HUES64 (cell line): ENCODE measurements at regions not wholly inside any gene's neighbourhood (a gene's known extent, or its start where the extent isn't known, plus 50 kb on each side); places are given as distances from the start of the nearest gene placed in this dataset.

Source experiments
- H3K27ac ChIP-seq: 2 replicates; pipeline ENCODE4 v1.7.0; 2013; ENCODE audit warnings: low read depth, low read length, inconsistent platforms
- H3K27me3 ChIP-seq: 2 replicates; pipeline ENCODE4 v1.6.1; 2013; ENCODE audit warnings: mild to moderate bottlenecking, low read length; ENCODE audit not compliant: insufficient read depth
- H3K36me3 ChIP-seq: 2 replicates; pipeline ENCODE4 v1.6.1; 2013; ENCODE audit warnings: mild to moderate bottlenecking, low read length; ENCODE audit not compliant: insufficient read depth
- H3K4me1 ChIP-seq: 2 replicates; pipeline ENCODE4 v1.6.1; 2013; ENCODE audit warnings: mild to moderate bottlenecking, low read length, moderate library complexity; ENCODE audit not compliant: insufficient read depth
- H3K4me3 ChIP-seq: 2 replicates; pipeline ENCODE4 v1.5.1; 2013; ENCODE audit warnings: mild to moderate bottlenecking, low read length, moderate library complexity
- H3K9ac ChIP-seq: 2 replicates; pipeline ENCODE4 v1.6.1; 2013; ENCODE audit warnings: mild to moderate bottlenecking, low read depth, low read length
- H3K9me3 ChIP-seq: 2 replicates; pipeline ENCODE4 v1.6.1; 2013; ENCODE audit warnings: low read depth, low read length; ENCODE audit not compliant: insufficient read depth
- WGBS: fragments of 150-250, 120-280 bp; methylation state at CpG from one replicate; pipeline ENCODE4 v1.1.7; 2013; ENCODE audit warnings: missing lambda C conversion rate; 5-methylcytosine and 5-hydroxymethylcytosine counted together

DNA sequence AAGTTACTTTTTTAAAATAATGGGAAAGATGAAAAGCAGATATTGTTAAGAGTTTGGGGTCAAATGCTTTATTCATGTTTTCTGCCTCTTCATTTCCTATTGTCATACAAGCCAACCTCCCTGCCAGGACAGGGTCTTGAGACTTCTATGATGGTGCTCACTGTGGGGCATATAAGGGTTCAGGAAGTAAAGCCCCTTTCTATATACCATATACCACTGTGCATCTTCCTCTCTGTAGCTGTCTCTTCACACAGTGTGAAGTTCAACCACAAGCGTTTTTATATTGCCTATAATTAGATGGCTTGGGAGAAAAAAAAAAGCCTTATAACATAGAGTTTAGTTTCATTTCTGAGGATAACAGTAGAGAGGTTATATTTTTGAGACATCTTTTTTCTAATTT, 389.8 kb upstream of the SORCS1 start:
- no peak overlapping the region for H3K27ac ChIP-seq
- no CpG with 5 or more reads among the region's 1 CpG for WGBS

DNA sequence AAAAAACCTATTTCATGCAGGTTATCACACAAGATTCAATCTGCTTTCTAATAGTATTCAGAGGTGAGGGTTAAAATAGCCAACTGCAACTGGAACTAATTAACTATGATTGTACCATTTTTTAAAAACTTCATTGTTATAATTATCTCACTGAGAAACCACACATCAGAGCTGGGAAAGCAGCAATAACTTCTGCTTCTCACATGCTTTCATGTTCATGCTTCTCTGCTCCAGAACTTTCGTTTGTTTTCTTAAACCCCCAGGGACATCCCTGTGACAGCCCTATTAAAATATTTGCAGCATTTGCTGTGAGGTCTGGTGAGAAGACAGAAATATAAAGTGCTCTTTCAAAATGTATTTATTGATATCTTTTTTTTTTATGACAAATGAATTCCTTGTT, 389.0 kb upstream of the SORCS1 start:
- no peaks in the 10 kb centered on the region for H3K9me3 ChIP-seq
- 80% methylated on average over 1 of the region's 1 CpG for WGBS
- H3K4me3 ChIP-seq = no peak overlapping the region
- H3K27ac ChIP-seq = no peak overlapping the region
- H3K27me3 ChIP-seq = no peaks in the 10 kb centered on the region
- H3K36me3 ChIP-seq = no peaks in the 10 kb centered on the region
- H3K4me1 ChIP-seq = no peaks in the 10 kb centered on the region
- H3K9ac ChIP-seq = no peak overlapping the region

More for the DNA sequence above, 389.8 kb upstream of the SORCS1 start:
- no peaks in the 10 kb centered on the region for H3K27me3 ChIP-seq
- no peaks in the 10 kb centered on the region for H3K36me3 ChIP-seq
- H3K9me3 ChIP-seq = no peaks in the 10 kb centered on the region
- H3K4me3 ChIP-seq = no peak overlapping the region
- H3K9ac ChIP-seq = no peak overlapping the region
- H3K4me1 ChIP-seq = no peaks in the 10 kb centered on the region

DNA sequence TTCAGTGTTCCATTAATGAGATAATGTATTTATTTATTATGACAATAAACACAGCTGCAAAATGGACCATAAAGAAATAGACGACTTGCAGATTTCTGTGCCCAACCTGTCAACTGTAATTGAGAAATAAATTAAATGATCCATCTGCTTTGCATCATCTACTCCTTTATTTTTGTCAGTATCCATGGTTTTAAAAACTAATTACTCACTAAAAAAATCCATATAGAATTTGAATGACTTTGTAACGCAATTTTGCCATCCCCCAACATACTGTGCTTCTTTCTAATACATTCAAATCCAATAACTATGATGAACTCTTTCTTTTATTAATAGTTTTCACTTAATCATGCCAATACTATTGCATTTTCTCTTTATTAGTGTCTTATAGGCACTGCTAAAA, 388.5 kb upstream of the SORCS1 start:
- 91% methylated on average over 2 of the region's 2 CpGs for WGBS
- no peaks in the 10 kb centered on the region for H3K9me3 ChIP-seq
- peaks cover 4% of the 10 kb centered on the region for H3K4me1 ChIP-seq
- H3K36me3 ChIP-seq = no peaks in the 10 kb centered on the region
- H3K4me3 ChIP-seq = no peak overlapping the region
- H3K9ac ChIP-seq = no peak overlapping the region
- no peak overlapping the region for H3K27ac ChIP-seq
- no peaks in the 10 kb centered on the region for H3K27me3 ChIP-seq

DNA sequence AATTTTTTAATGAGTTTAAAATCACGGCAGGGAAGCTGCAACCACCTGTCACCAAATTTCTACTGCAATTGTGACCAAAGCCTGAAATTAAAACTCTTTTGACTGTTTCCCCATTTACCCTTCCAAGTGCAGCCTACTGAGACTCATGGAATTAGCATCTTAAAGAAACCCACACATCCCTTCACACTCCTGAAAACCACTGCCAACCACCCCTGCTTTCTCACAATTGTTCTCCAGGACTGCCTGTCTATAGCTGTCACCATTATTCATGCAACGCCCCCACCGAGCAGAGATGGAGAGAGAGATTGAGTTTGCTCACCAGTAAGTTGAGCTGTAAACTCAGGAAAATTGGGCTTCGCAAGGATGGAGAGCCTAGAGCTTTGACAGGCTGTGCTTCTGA, 383.8 kb upstream of the SORCS1 start:
- Histone ChIP-seq H3K9ac (no peak overlapping the region), H3K4me3 (no peak overlapping the region), H3K36me3 (no peaks in the 10 kb centered on the region), H3K27me3 (no peaks in the 10 kb centered on the region), H3K9me3 (no peaks in the 10 kb centered on the region), H3K27ac (no peak overlapping the region; the same call in 1 of the 2 replicates), H3K4me1 (peaks cover 21% of the 10 kb centered on the region)
- 29% methylated on average over 4 of the region's 4 CpGs for WGBS

DNA sequence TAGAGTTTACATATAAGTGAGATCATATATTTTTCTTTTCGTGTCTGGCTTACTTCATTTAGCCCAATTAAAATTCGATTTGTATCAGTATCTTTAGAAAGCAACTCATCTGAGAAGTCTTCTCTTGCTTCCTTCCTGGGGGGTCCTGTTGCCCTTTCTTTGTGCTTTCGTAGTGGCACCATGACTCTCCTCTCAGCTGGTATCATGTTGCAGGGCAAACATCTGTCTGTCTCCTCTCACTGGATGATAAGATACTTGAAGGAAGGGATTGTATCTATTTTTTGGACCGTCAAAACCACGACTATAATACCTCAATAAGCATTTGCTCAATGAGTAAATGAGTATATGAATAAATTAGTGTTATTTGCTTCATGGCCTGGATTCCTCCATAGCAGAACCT, 382.5 kb upstream of the SORCS1 start:
- H3K4me1 ChIP-seq = peaks cover 30% of the 10 kb centered on the region
- H3K4me3 ChIP-seq = no peak overlapping the region
- H3K36me3 ChIP-seq = no peaks in the 10 kb centered on the region
- H3K27ac ChIP-seq = no peak overlapping the region
- no peaks in the 10 kb centered on the region for H3K9me3 ChIP-seq
- no peak overlapping the region for H3K9ac ChIP-seq
- WGBS = 84% methylated on average over 5 of the region's 5 CpGs
- no peaks in the 10 kb centered on the region for H3K27me3 ChIP-seq

DNA sequence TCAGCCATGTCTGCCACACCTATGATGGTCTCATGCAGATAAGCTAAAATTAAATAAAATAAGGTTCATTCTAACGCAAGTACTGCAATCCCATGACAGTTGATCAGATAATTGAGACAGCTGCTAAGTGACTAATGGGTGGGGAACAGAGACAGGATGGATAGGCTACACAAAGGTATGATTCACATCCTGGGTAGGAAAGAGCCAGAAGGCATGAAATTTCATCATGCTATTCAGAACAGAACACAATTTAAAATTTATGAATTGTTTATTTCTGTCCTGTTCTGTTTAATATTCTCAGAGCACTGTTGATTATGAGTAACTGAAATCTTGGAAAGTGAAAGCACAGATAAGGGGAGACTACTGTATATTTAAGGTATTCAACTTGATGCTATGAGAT, 381.8 kb upstream of the SORCS1 start:
- H3K4me1 ChIP-seq = peaks cover 30% of the 10 kb centered on the region
- no peaks in the 10 kb centered on the region for H3K27me3 ChIP-seq
- H3K27ac ChIP-seq = no peak overlapping the region
- H3K9ac ChIP-seq = no peak overlapping the region
- H3K36me3 ChIP-seq = no peaks in the 10 kb centered on the region
- 100% methylated on average over 1 of the region's 1 CpG for WGBS
- H3K4me3 ChIP-seq = no peak overlapping the region
- H3K9me3 ChIP-seq = no peaks in the 10 kb centered on the region

DNA sequence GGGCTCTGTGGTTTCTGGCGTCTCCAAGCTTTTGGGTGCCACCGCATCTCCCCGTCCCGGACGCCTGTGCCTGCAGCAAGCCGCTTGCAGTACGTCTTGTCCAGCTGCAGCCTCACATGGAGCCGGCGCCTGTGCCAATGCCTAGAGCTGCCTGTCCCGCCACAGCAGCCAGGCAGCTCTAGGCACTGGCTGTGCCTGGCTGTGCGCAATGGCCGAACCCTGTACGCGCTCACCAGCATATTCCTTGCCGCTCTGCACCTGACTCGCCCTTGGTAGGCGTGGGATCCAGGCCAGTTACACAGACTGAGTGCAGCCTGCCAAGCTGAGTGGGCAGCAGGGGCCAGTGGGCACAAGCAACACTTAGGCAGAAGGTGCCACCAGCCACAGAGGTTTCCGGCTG, 381.2 kb upstream of the SORCS1 start:
- Histone ChIP-seq H3K4me3 (no peak overlapping the region), H3K36me3 (no peaks in the 10 kb centered on the region), H3K27ac (no peak overlapping the region), H3K4me1 (peaks cover 30% of the 10 kb centered on the region), H3K9ac (no peak overlapping the region), H3K27me3 (no peaks in the 10 kb centered on the region), H3K9me3 (no peaks in the 10 kb centered on the region)
- WGBS = 97% methylated on average over 18 of the region's 18 CpGs

DNA sequence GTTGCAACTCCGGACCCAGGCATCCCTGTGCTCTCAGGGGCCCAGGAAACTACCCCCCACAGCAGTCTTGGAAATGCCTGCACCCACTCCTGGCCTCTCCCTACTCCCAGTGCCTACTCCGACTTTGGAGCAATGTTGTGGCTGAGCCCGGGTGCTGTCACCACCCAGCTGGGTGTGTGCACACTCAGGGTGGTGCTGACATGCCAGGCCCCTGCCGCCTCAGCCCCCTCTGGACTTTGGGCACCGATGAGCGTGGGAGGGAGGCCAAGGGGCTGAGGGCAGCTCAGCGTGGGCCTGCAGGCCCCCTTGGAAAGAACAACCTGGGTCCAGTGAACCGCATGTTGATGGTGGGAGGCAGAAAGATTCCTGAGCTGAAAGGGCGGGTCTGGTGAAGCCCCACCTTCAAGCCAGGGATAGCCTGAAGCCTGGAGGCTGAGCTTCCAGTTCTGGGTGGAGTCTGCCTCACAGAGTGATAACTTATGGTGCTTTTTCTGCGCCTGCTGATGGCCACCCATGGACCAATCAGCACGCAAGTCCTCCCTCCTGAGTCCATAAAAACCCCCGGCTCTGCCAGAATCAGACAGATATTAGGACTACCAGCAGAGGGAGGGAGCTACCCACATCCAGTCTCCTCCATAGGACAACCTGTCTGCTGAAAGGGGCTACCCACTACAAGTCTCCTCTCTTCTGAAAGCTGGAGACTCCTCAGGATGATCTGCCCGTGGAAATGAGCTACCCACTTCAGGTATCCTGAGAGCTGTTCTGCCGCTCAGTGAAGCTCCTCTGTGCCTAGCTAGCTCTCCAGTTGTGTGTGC, 380.4 kb upstream of the SORCS1 start:
- Histone ChIP-seq H3K27ac (no peak overlapping the region), H3K9me3 (no peaks in the 10 kb centered on the region), H3K4me3 (no peak overlapping the region), H3K4me1 (peaks cover 30% of the 10 kb centered on the region), H3K27me3 (no peaks in the 10 kb centered on the region), H3K36me3 (no peaks in the 10 kb centered on the region), H3K9ac (no peak overlapping the region)
- WGBS = 94% methylated on average over 14 of the region's 14 CpGs

DNA sequence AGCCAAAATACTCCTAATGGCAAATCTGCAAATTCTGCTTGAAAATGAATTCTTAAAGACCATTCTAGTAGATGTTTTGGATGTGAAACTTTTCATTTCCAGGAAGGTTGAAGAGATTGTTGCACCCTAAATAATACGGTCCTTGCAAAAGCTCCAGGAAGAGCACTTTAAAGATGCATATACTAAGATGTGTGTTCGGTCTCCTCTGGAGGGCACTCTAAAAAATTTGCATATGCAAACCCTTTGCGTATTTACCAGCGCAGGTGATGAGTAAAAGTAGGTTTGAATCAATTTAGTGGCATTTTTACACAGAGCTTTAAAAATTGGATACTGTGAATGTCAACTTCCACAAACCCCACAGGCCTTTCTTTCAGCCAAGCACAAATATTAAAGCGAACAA, 378.1 kb upstream of the SORCS1 start:
- no peaks in the 10 kb centered on the region for H3K36me3 ChIP-seq
- no peaks in the 10 kb centered on the region for H3K27me3 ChIP-seq
- peaks cover 22% of the 10 kb centered on the region for H3K4me1 ChIP-seq
- WGBS = 61% methylated on average over 5 of the region's 5 CpGs
- no peak overlapping the region for H3K9ac ChIP-seq
- no peaks in the 10 kb centered on the region for H3K9me3 ChIP-seq
- H3K4me3 ChIP-seq = no peak overlapping the region
- no peak overlapping the region for H3K27ac ChIP-seq

DNA sequence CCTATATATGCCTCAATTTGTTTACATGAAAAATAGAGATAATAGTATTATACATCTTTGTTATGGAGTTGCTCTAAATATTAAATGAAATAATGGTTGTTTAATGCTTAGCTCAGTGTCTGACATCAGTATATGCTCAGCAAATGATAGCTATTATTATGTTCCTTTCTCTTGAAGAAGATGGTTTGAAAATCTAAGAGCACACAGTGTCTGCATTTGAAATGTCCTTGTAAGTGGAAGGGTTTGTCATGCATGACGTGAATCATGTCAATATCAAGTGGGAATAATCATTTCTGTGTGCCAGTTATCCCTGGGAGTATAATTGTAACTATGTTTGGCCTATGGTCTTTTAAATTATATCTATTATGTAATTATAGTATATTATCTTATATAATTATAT, 377.5 kb upstream of the SORCS1 start:
- peaks cover 16% of the 10 kb centered on the region for H3K4me1 ChIP-seq
- H3K27ac ChIP-seq = no peak overlapping the region
- no peak overlapping the region for H3K9ac ChIP-seq
- no peaks in the 10 kb centered on the region for H3K9me3 ChIP-seq
- no peaks in the 10 kb centered on the region for H3K27me3 ChIP-seq
- 94% methylated on average over 1 of the region's 1 CpG for WGBS
- H3K36me3 ChIP-seq = no peaks in the 10 kb centered on the region
- no peak overlapping the region for H3K4me3 ChIP-seq

DNA sequence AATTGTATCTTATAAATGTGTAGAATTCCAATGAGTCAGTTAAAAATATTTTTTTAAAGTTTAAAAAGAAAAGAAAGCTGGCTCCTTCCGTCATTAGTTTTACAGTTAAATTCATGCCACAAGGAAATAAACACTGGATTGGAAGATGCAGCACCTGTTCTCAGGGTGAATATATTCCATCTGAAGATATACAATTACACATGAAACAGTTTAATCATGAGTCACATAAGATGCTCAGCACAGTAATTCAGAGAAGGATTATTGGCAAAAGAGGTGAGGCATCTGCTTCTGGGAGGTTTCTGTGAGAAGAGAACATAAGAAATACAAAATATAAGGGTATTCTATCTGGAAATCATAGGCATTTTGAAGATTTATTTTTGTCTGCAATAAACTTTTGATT, 376.5 kb upstream of the SORCS1 start:
- no peak overlapping the region for H3K27ac ChIP-seq
- 71% methylated on average over 1 of the region's 1 CpG for WGBS
- H3K36me3 ChIP-seq = no peaks in the 10 kb centered on the region
- H3K9me3 ChIP-seq = no peaks in the 10 kb centered on the region
- H3K4me3 ChIP-seq = no peak overlapping the region
- no peak overlapping the region for H3K9ac ChIP-seq
- H3K4me1 ChIP-seq = peaks cover 10% of the 10 kb centered on the region
- no peaks in the 10 kb centered on the region for H3K27me3 ChIP-seq

DNA sequence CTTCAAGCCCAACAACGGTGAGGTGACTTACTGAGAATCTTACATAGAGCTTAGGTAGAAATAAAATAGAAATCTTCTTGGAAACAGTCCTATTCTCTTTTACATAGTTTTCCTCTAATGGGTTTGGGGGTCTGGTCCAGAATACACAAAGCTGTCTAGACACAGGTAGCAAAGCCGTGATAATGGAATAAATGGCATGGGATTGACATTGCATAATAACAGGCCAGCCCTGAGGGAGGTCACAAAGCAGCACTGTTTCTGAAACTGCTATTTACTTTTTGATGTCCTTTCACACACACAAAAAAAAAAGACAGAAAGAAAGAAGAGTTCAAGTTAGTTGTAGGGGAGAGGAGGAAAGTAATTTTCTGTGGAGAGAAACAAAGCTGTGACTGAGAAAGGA, 364.8 kb upstream of the SORCS1 start:
- Histone ChIP-seq H3K36me3 (no peaks in the 10 kb centered on the region), H3K27ac (no peak overlapping the region), H3K9me3 (no peaks in the 10 kb centered on the region), H3K4me3 (no peak overlapping the region), H3K27me3 (no peaks in the 10 kb centered on the region), H3K9ac (no peak overlapping the region), H3K4me1 (peaks cover 9% of the 10 kb centered on the region; the same call in 1 of the 2 replicates)
- WGBS = 60% methylated on average over 1 of the region's 2 CpGs
